GM12892 (cell line): ENCODE measurements at regions not wholly inside any gene's neighbourhood (a gene's known extent, or its start where the extent isn't known, plus 50 kb on each side); places are given as distances from the start of the nearest gene placed in this dataset.

Source experiments
- POLR2A ChIP-seq: IDR thresholded peaks from 2 replicates; pipeline ENCODE4 v1.6.1; 2011; ENCODE audit warnings: low read depth, low read length, control low read depth
- TAF1 ChIP-seq: IDR thresholded peaks from 2 replicates; pipeline ENCODE4 v1.6.1; 2011; ENCODE audit warnings: low read depth, mild to moderate bottlenecking, control low read depth, low read length, borderline replicate concordance

GRCh38 chr3:156059950-156060501, 60.4 kb upstream of the KCNAB1 start:
- TF ChIP-seq POLR2A = no peak
- no peak for TF ChIP-seq TAF1
